Pancreas (tissue), 10 donors: ENCODE measurements at regions not wholly inside any gene's neighbourhood (a gene's known extent, or its start where the extent isn't known, plus 50 kb on each side); places are given as distances from the start of the nearest gene placed in this dataset.
"Not testable (repeated sequence)": the region's sequence is repeated elsewhere in the genome, so short reads cannot be mapped to it uniquely, and the experiment has no call there.

ENCODE experiments used
- ATAC-seq, 4 donors: fragments of 200-7000 bp; cut with Tn5 transposase; one replicate each; pipeline versions ENCODE4 v1.8.0 to v1.9.1; 2020; ENCODE audit warnings: mild to moderate bottlenecking in 4 of 4, moderate library complexity in 4 of 4
- DNase-seq, 6 donors: peaks; one replicate each; pipeline ENCODE4 v3.0.0-alpha.2; 2020
- FAIRE-seq: peaks from 2 replicates; lab custom pipeline; 2012; peaks lifted over from hg19 to GRCh38; lab: Jason Lieb, UNC
- H3K27ac ChIP-seq, 4 donors: fragments of 200-600 bp; sonication (generic); 1 replicate in 3 of 4; 2 replicates in 1 of 4; pipeline versions ENCODE4 v1.5.0 to v1.8.0; 2020
- H3K27me3 ChIP-seq, 4 donors: fragments of 200-600 bp; one replicate each; pipeline ENCODE4 v1.8.0; 2021
- H3K36me3 ChIP-seq, 3 donors: fragments of 200-600 bp; sonication (generic) in 1 of 3; one replicate each; pipeline versions ENCODE4 v1.5.0 to v1.8.0; 2020 to 2021
- H3K4me1 ChIP-seq, 3 donors: fragments of 200-600 bp; one replicate each; pipeline ENCODE4 v1.8.0; 2021
- H3K4me3 ChIP-seq, 4 donors: fragments of 200-600 bp; sonication (generic) in 2 of 4; one replicate each; pipeline versions ENCODE4 v1.5.0 to v1.8.0; 2020 to 2021
- H3K9me3 ChIP-seq, 4 donors: fragments of 200-600 bp; one replicate each; pipeline ENCODE4 v1.8.0; 2021
- CTCF ChIP-seq, 4 donors: fragments of 200-600 bp; sonication (generic) in 3 of 4; IDR thresholded peaks; one replicate each; pipeline versions ENCODE4 v1.5.0 to v1.8.0; 2021; ENCODE audit warnings: antibody characterized with exemption in 4 of 4
- WGBS, 2 donors: extraction: QIAGEN DNeasy Blood & Tissue Kit; methylation state at CpG; one replicate each; pipeline ENCODE4 v1.1.7; 2013; 5-methylcytosine and 5-hydroxymethylcytosine counted together
- intact Hi-C, 3 donors: fragments of 100-400 bp; cut with DNase I; formaldehyde crosslinking; loops; one replicate each; pipeline versions ENCODE4 v1.11.1 to v1.14.2; 2022
- donor health status: healthy with polysubstance abuse.
- donor health status: DM: no; HTN: no; CAD: no; lungs with moderate emphysema.
- donor health status: DM: no; HTN: no; CAD: no.
- donor health status: control.
- donor health status: control.
- donor health status: Bipolar disorder and iron deficiency.
- donor health status: DM: yes; HTN: yes; CAD: no.
- donor health status: DM: no; HTN: no; CAD: no.
- donor health status: DM: no; HTN: no; CAD: no.
- donor health status: DM: yes; HTN: yes; CAD: no.

- DNase-seq, result no peak
Measured at GRCh38 chr5:68849906-68850305, 243.9 kb upstream of the SLC30A5 start.

GRCh38 chr5:68861099-68861498 lies 232.7 kb upstream of the SLC30A5 start:
- DNase-seq (no peak), ATAC-seq (no peak), FAIRE-seq (no peak)
- no peak overlapping the region for H3K4me3 ChIP-seq
- H3K4me1 ChIP-seq, result no peaks in the 10 kb centered on the region
- no peaks in the 10 kb centered on the region for H3K27me3 ChIP-seq
- TF ChIP-seq CTCF (IDR thresholded peaks at IDR 0.05), result no peak
- H3K9me3 ChIP-seq, result no peaks in the 10 kb centered on the region
- intact Hi-C loops, result no loop called here
- no peaks in the 10 kb centered on the region for H3K36me3 ChIP-seq
- no peak overlapping the region for H3K27ac ChIP-seq

More at GRCh38 chr5:68849906-68850305, 243.9 kb upstream of the SLC30A5 start:
- Histone ChIP-seq H3K4me1 (no peaks in the 10 kb centered on the region), H3K27me3 (no peaks in the 10 kb centered on the region), H3K36me3 (no peaks in the 10 kb centered on the region), H3K4me3 (no peak overlapping the region), H3K9me3 (no peaks in the 10 kb centered on the region), H3K27ac (no peak overlapping the region)
- no peak for TF ChIP-seq CTCF (IDR thresholded peaks at IDR 0.05)
- ATAC-seq (no peak), FAIRE-seq (no peak)
- WGBS, 2 donors, result 81 to 86% methylated on average over 1 of the region's 1 CpG
- intact Hi-C loops, result no loop called here

- no peak for FAIRE-seq
- TF ChIP-seq CTCF (IDR thresholded peaks at IDR 0.05), result no peak
- Histone ChIP-seq H3K27ac (no peak overlapping the region), H3K9me3 (no peaks in the 10 kb centered on the region), H3K4me3 (no peak overlapping the region), H3K27me3 (no peaks in the 10 kb centered on the region), H3K4me1 (no peaks in the 10 kb centered on the region), H3K36me3 (no peaks in the 10 kb centered on the region)
- 70 to 79% methylated on average over 5 of the region's 5 CpGs for WGBS, 2 donors
- no peak for ATAC-seq
- no peak for DNase-seq
- intact Hi-C loops, result no loop called here
Measured at GRCh38 chr5:68862560-68862959, 231.3 kb upstream of the SLC30A5 start.

- H3K9me3 ChIP-seq, H3K27me3 ChIP-seq, FAIRE-seq, H3K4me3 ChIP-seq, DNase-seq, H3K4me1 ChIP-seq, ATAC-seq, H3K36me3 ChIP-seq, H3K27ac ChIP-seq, intact Hi-C loops: not testable (repeated sequence)
- 76 to 87% methylated on average over 11 of the region's 11 CpGs for WGBS, 2 donors
Measured at GRCh38 chr5:68865192-68865591, 228.6 kb upstream of the SLC30A5 start.

GRCh38 chr5:68872088-68872839 lies 221.6 kb upstream of the SLC30A5 start:
- Histone ChIP-seq H3K4me3 (no peak overlapping the region), H3K27ac (no peak overlapping the region), H3K36me3 (no peaks in the 10 kb centered on the region), H3K9me3 (no peaks in the 10 kb centered on the region), H3K27me3 (no peaks in the 10 kb centered on the region), H3K4me1 (no peaks in the 10 kb centered on the region)
- no peak for DNase-seq
- FAIRE-seq, result no peak
- ATAC-seq, result peak in 1 of 4 donors; percentile 44
- intact Hi-C loops, result no loop called here
- 44 to 48% methylated on average over 6 of the region's 6 CpGs for WGBS, 2 donors
- TF ChIP-seq CTCF (IDR thresholded peaks at IDR 0.05), result no peak
